ES-I3 (cell line): ENCODE measurements at regions not wholly inside any gene's neighbourhood (a gene's known extent, or its start where the extent isn't known, plus 50 kb on each side); places are given as distances from the start of the nearest gene placed in this dataset.
"Not testable (repeated sequence)": the region's sequence is repeated elsewhere in the genome, so short reads cannot be mapped to it uniquely, and the experiment has no call there.

Experiments used
- H3K36me3 ChIP-seq: 2 replicates; pipeline ENCODE4 v1.6.1; 2013; ENCODE audit warnings: mild to moderate bottlenecking, low read length, control low read depth, moderate library complexity; ENCODE audit not compliant: insufficient read depth
- H3K4me1 ChIP-seq: 2 replicates; pipeline ENCODE4 v1.6.1; 2013; ENCODE audit warnings: mild to moderate bottlenecking, control low read depth, low read length; ENCODE audit not compliant: insufficient read depth
- H3K9ac ChIP-seq: 2 replicates; pipeline ENCODE4 v1.6.1; 2013; ENCODE audit warnings: low read depth, mild to moderate bottlenecking, low read length, moderate library complexity
- H3K9me3 ChIP-seq: 2 replicates; pipeline ENCODE4 v1.6.1; 2013; ENCODE audit warnings: mild to moderate bottlenecking, low read length, moderate library complexity; ENCODE audit not compliant: control insufficient read depth, insufficient read depth

GRCh38 chr7:146057958-146058357, 58.6 kb upstream of the CNTNAP2 start:
- no peaks in the 10 kb centered on the region for H3K9me3 ChIP-seq
- H3K9ac ChIP-seq, result no peak overlapping the region
- no peaks in the 10 kb centered on the region for H3K4me1 ChIP-seq
- no peaks in the 10 kb centered on the region for H3K36me3 ChIP-seq

GRCh38 chr7:146054909-146055308, 61.7 kb upstream of the CNTNAP2 start:
- H3K4me1 ChIP-seq, result no peaks in the 10 kb centered on the region
- no peak overlapping the region for H3K9ac ChIP-seq
- no peaks in the 10 kb centered on the region for H3K9me3 ChIP-seq
- no peaks in the 10 kb centered on the region for H3K36me3 ChIP-seq

GRCh38 chr7:146053492-146053891, 63.1 kb upstream of the CNTNAP2 start:
- H3K9me3 ChIP-seq, result no peaks in the 10 kb centered on the region
- H3K9ac ChIP-seq, result no peak overlapping the region
- no peaks in the 10 kb centered on the region for H3K4me1 ChIP-seq
- H3K36me3 ChIP-seq, result no peaks in the 10 kb centered on the region

- H3K9me3 ChIP-seq, H3K9ac ChIP-seq, H3K4me1 ChIP-seq, H3K36me3 ChIP-seq: not testable (repeated sequence)
These were observed 73.3 kb upstream of the CNTNAP2 start for GRCh38 chr7:146043310-146043709.

- Histone ChIP-seq H3K9me3 (no peaks in the 10 kb centered on the region), H3K36me3 (no peaks in the 10 kb centered on the region), H3K9ac (no peak overlapping the region), H3K4me1 (no peaks in the 10 kb centered on the region)
These were observed 88.3 kb upstream of the CNTNAP2 start for GRCh38 chr7:146028251-146028750.

- Histone ChIP-seq H3K9me3 (no peaks in the 10 kb centered on the region), H3K36me3 (no peaks in the 10 kb centered on the region), H3K4me1 (no peaks in the 10 kb centered on the region), H3K9ac (no peak overlapping the region)
These were observed 89.4 kb upstream of the CNTNAP2 start for GRCh38 chr7:146027243-146027642.

- H3K36me3 ChIP-seq, result no peaks in the 10 kb centered on the region
- no peak overlapping the region for H3K9ac ChIP-seq
- no peaks in the 10 kb centered on the region for H3K4me1 ChIP-seq
- H3K9me3 ChIP-seq, result no peaks in the 10 kb centered on the region
These were observed 93.8 kb upstream of the CNTNAP2 start for GRCh38 chr7:146022776-146023175.

GRCh38 chr7:146019041-146020004, 97.3 kb upstream of the CNTNAP2 start:
- not testable (repeated sequence) for H3K9me3 ChIP-seq, H3K36me3 ChIP-seq, H3K9ac ChIP-seq, H3K4me1 ChIP-seq

GRCh38 chr7:146017366-146017765, 99.2 kb upstream of the CNTNAP2 start:
- not testable (repeated sequence) for H3K9ac ChIP-seq, H3K4me1 ChIP-seq, H3K36me3 ChIP-seq, H3K9me3 ChIP-seq

- not testable (repeated sequence) for H3K9me3 ChIP-seq, H3K4me1 ChIP-seq, H3K36me3 ChIP-seq, H3K9ac ChIP-seq
These were observed 102.4 kb upstream of the CNTNAP2 start for GRCh38 chr7:146014154-146014553.

- no peak overlapping the region for H3K9ac ChIP-seq
- no peaks in the 10 kb centered on the region for H3K9me3 ChIP-seq
- H3K4me1 ChIP-seq, result no peaks in the 10 kb centered on the region
- no peaks in the 10 kb centered on the region for H3K36me3 ChIP-seq
These were observed 108.3 kb upstream of the CNTNAP2 start for GRCh38 chr7:146008293-146008692.

GRCh38 chr7:146004805-146005204, 111.8 kb upstream of the CNTNAP2 start:
- Histone ChIP-seq H3K9me3 (no peaks in the 10 kb centered on the region), H3K36me3 (no peaks in the 10 kb centered on the region), H3K4me1 (0 out of 2 replicates have a peak, but pooled peaks cover 7% of the 10 kb centered on the region), H3K9ac (no peak overlapping the region)

GRCh38 chr7:146002431-146003078, 114.0 kb upstream of the CNTNAP2 start:
- 0 out of 2 replicates have a peak, but pooled peaks cover 7% of the 10 kb centered on the region for H3K4me1 ChIP-seq
- H3K9ac ChIP-seq, result no peak overlapping the region
- H3K9me3 ChIP-seq, result no peaks in the 10 kb centered on the region
- H3K36me3 ChIP-seq, result no peaks in the 10 kb centered on the region

- Histone ChIP-seq H3K36me3 (no peaks in the 10 kb centered on the region), H3K9ac (no peak overlapping the region), H3K9me3 (no peaks in the 10 kb centered on the region), H3K4me1 (0 out of 2 replicates have a peak, but pooled peaks cover 7% of the 10 kb centered on the region)
These were observed 114.6 kb upstream of the CNTNAP2 start for GRCh38 chr7:146002008-146002407.

- Histone ChIP-seq H3K4me1 (0 out of 2 replicates have a peak, but pooled peaks cover 7% of the 10 kb centered on the region), H3K36me3 (no peaks in the 10 kb centered on the region), H3K9ac (no peak overlapping the region), H3K9me3 (no peaks in the 10 kb centered on the region)
These were observed 115.7 kb upstream of the CNTNAP2 start for GRCh38 chr7:146000882-146001281.
